ENCODE measurements at regions not wholly inside any gene's neighbourhood (a gene's known extent, or its start where the extent isn't known, plus 50 kb on each side); places are given as distances from the start of the nearest gene placed in this dataset.

DNA sequence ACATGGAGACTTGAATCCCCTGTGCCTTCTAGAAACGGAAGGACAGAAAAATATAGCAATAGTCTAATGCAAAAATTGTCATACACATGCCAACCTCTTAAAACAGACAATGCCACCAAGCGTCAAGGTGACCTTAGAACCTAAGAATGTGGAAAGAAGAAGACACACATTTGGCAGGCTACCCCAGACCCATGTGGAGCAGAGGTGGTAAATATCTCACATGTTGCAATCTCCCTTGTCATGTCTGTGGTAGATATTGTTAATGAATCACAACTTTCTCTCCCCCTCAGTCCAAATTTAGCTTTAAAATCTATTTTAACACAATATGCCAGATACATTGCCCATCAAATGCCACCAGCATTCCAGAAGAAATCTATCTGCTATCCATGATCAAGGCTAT lies 137.4 kb downstream of the HNMT start:
- H3K9me3 ChIP-seq: no peaks in the 10 kb centered on the region
- H3K4me3 ChIP-seq: no peak overlapping the region
- ATAC-seq: no peak
- H3K36me3 ChIP-seq: no peaks in the 10 kb centered on the region
- H3K27me3 ChIP-seq: no peaks in the 10 kb centered on the region
- intact Hi-C loops (cut with DNase I): no loop called here
- no peaks in the 10 kb centered on the region for H3K4me1 ChIP-seq
- TF ChIP-seq, protein P1, sequence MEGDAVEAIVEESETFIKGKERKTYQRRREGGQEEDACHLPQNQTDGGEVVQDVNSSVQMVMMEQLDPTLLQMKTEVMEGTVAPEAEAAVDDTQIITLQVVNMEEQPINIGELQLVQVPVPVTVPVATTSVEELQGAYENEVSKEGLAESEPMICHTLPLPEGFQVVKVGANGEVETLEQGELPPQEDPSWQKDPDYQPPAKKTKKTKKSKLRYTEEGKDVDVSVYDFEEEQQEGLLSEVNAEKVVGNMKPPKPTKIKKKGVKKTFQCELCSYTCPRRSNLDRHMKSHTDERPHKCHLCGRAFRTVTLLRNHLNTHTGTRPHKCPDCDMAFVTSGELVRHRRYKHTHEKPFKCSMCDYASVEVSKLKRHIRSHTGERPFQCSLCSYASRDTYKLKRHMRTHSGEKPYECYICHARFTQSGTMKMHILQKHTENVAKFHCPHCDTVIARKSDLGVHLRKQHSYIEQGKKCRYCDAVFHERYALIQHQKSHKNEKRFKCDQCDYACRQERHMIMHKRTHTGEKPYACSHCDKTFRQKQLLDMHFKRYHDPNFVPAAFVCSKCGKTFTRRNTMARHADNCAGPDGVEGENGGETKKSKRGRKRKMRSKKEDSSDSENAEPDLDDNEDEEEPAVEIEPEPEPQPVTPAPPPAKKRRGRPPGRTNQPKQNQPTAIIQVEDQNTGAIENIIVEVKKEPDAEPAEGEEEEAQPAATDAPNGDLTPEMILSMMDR (IDR thresholded peaks at IDR 0.05): no peak
- H3K27ac ChIP-seq: no peak overlapping the region
- DNase-seq: no peak

DNA sequence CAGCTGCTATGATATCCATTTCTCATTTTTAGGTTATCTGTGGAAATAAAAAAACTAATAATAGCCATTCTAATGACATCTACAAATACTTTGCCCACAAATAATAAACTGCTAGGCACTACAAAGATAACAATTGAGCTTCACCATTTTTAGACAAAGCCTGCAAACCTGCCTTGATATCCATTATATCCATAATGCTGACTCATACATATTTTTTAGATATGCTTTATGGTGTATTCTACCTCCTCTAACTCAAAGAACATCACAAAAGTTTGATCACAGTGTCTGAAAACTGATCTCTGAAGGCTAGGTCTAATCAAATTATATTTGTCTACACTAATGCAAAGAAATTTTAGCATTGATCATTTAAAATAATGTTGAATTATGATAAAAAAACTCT lies 138.4 kb downstream of the HNMT start:
- Histone ChIP-seq H3K9me3 (no peaks in the 10 kb centered on the region), H3K4me3 (no peak overlapping the region), H3K4me1 (no peaks in the 10 kb centered on the region), H3K27ac (no peak overlapping the region), H3K27me3 (no peaks in the 10 kb centered on the region), H3K36me3 (no peaks in the 10 kb centered on the region)
- intact Hi-C loops (cut with DNase I): no loop called here
- ATAC-seq (no peak), DNase-seq (no peak)
- TF ChIP-seq, protein P1 (IDR thresholded peaks at IDR 0.05): no peak

DNA sequence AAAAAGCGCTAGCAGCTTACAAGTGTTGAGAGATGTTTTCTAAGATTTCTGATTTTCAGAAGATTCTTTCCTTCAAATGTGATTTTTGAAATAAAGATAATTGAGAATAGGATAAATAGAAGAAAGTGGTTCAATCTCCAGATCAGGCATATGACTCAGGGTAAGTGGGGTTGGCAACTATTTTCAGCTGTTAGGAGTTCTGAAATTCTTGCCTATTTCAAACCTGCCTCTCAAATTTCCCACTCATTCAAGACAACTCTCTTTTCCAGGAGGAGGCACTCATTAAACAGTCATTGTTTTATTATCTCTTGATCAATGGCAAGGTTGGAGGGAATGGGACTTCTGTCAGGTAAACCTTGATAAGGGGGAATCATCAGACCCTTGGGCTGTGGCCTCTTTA lies 138.9 kb downstream of the HNMT start:
- DNase-seq (no peak), ATAC-seq (no peak)
- TF ChIP-seq, protein P1 (IDR thresholded peaks at IDR 0.05): no peak
- H3K27ac ChIP-seq: no peak overlapping the region
- no peaks in the 10 kb centered on the region for H3K27me3 ChIP-seq
- H3K4me3 ChIP-seq: no peak overlapping the region
- no peaks in the 10 kb centered on the region for H3K9me3 ChIP-seq
- no peaks in the 10 kb centered on the region for H3K36me3 ChIP-seq
- intact Hi-C loops (cut with DNase I): no loop called here
- H3K4me1 ChIP-seq: no peaks in the 10 kb centered on the region

DNA sequence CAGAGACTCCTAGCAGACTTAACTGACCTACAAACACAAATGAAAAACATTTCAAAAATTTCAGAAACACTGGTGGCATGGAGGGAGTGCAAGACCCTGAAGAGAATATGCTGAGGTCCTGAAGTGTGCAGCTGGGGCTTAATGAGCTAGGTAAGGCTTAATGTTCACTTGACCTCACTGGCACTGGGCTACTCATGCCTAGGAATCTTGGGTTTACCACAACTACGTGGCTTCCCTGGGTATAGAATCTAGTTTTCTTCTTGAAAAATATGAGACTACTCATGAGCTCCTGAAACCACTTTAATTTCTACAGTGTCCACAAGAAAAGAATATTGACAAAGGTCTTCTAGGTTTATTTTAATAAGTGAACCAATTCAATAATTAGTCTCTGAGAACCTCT lies 139.8 kb downstream of the HNMT start:
- intact Hi-C loops (cut with DNase I): no loop called here
- Histone ChIP-seq H3K9me3 (no peaks in the 10 kb centered on the region), H3K27me3 (no peaks in the 10 kb centered on the region), H3K4me1 (no peaks in the 10 kb centered on the region), H3K36me3 (no peaks in the 10 kb centered on the region), H3K27ac (no peak overlapping the region), H3K4me3 (no peak overlapping the region)
- DNase-seq (no peak), ATAC-seq (no peak)
- TF ChIP-seq, protein P1 (IDR thresholded peaks at IDR 0.05): no peak

DNA sequence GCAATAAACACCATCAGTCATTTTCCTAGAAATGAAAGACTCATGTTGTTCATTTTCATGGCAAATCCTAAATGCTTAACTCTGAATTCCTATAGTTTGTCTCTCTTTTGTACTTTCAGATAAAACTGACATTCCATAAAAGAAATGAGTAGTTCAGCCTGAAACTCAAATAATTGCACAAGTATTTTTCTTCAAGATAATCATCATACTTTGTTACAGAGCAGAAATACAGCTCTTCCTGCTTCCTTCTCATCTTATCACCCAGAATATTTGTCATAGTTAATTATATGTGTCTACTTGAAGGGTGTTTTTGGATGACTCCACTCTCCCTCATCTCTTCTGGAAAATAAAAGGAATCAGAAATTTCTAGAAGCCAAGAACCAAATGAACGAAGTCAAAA lies 141.1 kb downstream of the HNMT start:
- Histone ChIP-seq H3K27me3 (no peaks in the 10 kb centered on the region), H3K4me1 (no peaks in the 10 kb centered on the region), H3K27ac (no peak overlapping the region), H3K9me3 (no peaks in the 10 kb centered on the region), H3K4me3 (no peak overlapping the region), H3K36me3 (no peaks in the 10 kb centered on the region)
- ATAC-seq: no peak
- TF ChIP-seq, protein P1 (IDR thresholded peaks at IDR 0.05): no peak
- intact Hi-C loops (cut with DNase I): no loop called here
- no peak for DNase-seq

Measured in left lung (tissue), 4 donors.